GM18519 (cell line): ENCODE measurements at regions not wholly inside any gene's neighbourhood (a gene's known extent, or its start where the extent isn't known, plus 50 kb on each side); places are given as distances from the start of the nearest gene placed in this dataset.

Experiments
- ATAC-seq: cut with Tn5 transposase; IDR thresholded peaks from one replicate; pipeline ENCODE4 v1.9.1; 2021; ENCODE audit warnings: mild to moderate bottlenecking, moderate library complexity; ENCODE audit not compliant: unreplicated experiment, low FRiP score

GRCh38 chr16:26993963-26994362, 72.8 kb upstream of the C16orf82 start:
- ATAC-seq = no peak

DNA sequence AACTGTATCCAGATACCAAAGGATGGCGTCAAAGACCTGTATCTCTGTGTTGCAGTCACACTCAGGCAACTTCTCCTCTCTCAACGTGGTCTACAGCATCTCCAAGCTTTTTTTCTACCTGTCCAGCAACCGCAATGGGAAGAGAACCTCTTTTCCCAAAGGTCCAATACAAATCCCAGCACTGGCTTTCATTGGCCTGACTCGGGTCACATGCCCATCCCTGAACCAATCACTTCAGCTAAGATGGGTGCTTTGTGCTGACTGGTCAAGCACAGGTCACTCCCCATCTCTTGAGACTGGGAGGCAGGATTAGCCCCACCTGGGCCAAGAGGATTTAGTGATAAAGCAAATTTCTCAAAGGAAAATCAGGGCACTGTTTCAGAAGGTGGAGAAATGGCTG, 71.2 kb upstream of the C16orf82 start:
- ATAC-seq = no peak

DNA sequence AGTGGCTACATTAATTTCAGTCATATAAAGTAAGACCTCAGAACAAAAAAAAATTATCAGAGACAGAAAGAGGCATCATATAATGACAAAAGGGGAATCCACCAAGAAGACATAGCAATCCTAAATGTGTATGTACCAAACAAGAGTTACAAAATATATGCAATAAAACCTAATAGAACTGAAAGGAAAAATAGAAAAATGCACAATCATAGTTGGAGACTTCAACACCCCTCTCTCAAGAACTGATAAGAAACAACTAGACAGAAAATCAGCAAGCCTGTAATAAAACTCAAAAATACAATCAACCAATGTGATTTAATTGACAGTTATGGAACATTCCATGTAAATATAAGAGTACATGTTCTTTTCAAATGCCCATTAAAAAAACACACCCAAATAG, 61.3 kb upstream of the C16orf82 start:
- no peak for ATAC-seq
